Psoas muscle (tissue), 7 donors: ENCODE measurements at regions not wholly inside any gene's neighbourhood (a gene's known extent, or its start where the extent isn't known, plus 50 kb on each side); places are given as distances from the start of the nearest gene placed in this dataset.

Experiments used
- ATAC-seq, 4 donors: fragments of 200-7000 bp; cut with Tn5 transposase; one replicate each; pipeline ENCODE4 v1.9.1; 2020; ENCODE audit warnings: moderate library complexity in 3 of 4, mild to moderate bottlenecking in 2 of 4
- DNase-seq, 2 donors: peaks; one replicate each; pipeline ENCODE4 v3.0.0-alpha.2; 2020
- H3K27ac ChIP-seq: fragments of 200-600 bp; one replicate; pipeline ENCODE4 v1.8.0; 2022
- H3K27me3 ChIP-seq, 3 donors: fragments of 200-600 bp in 1 of 3; one replicate each; pipeline versions ENCODE4 v1.6.1 to v1.8.0; 2013 to 2022; ENCODE audit warnings: low read length in 2 of 3, mild to moderate bottlenecking in 2 of 3, moderate library complexity in 1 of 3; ENCODE audit not compliant: insufficient read depth in 3 of 3
- H3K36me3 ChIP-seq, 2 donors: fragments of 200-600 bp in 1 of 2; one replicate each; pipeline versions ENCODE4 v1.6.1 to v1.8.0; 2013 to 2022; ENCODE audit warnings: low read depth in 1 of 2, mild to moderate bottlenecking in 1 of 2, moderate library complexity in 1 of 2; ENCODE audit not compliant: insufficient read depth in 1 of 2
- H3K4me1 ChIP-seq: fragments of 200-600 bp; one replicate; pipeline ENCODE4 v1.8.0; 2022
- H3K4me3 ChIP-seq: fragments of 200-600 bp; one replicate; pipeline ENCODE4 v1.8.0; 2022; ENCODE audit warnings: mild to moderate bottlenecking
- H3K9me3 ChIP-seq: fragments of 200-600 bp; one replicate; pipeline ENCODE4 v1.8.0; 2022
- WGBS, 3 donors: extraction: QIAGEN DNeasy Blood & Tissue Kit; methylation state at CpG; one replicate each; pipeline versions ENCODE4 v1.1.6 to v1.1.7; 2013; 5-methylcytosine and 5-hydroxymethylcytosine counted together
- intact Hi-C, 2 donors: fragments of 100-400 bp; cut with DNase I; formaldehyde crosslinking; loops; one replicate each; pipeline versions ENCODE4 v1.11.0 to v1.14.2; 2022
- TF ChIP-seq, protein P1 (sequence below): fragments of 200-600 bp; IDR thresholded peaks from one replicate; pipeline ENCODE4 v1.8.0; 2022; ENCODE audit warnings: antibody characterized with exemption
- donor health status: healthy with polysubstance abuse.
- donor health status: DM: no; HTN: no; CAD: no; lungs with moderate emphysema.
- donor health status: Bipolar disorder and iron deficiency.
- donor health status: healthy.
- donor health status: DM: yes; HTN: yes; CAD: no.
- donor health status: DM: no; HTN: no; CAD: no.
- donor health status: DM: yes; HTN: yes; CAD: no.

DNA sequence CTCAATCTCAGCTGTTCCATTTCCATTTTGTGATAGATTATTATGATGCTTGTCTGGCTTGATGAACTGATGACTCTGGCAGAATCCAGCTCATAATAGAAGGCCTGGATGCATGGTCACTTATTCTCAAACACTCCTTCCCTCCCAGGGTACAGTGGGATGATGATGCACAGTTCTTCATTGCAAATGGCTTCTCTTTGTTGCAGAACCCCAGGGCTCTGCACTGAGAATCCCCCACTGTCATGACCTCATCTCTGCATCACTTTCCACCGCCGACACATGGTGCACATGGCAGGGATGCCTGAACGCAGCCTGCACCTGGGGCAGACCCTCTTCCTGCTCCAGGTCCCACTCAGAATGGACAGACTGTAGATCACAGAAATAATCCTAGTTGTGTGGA is 515.6 kb upstream of the NR2F2 start:
- H3K4me1 ChIP-seq = no peaks in the 10 kb centered on the region
- 91 to 93% (median 91%) methylated on average over 3 of the region's 3 CpGs for WGBS, 3 donors
- ATAC-seq = no peak
- no peaks in the 10 kb centered on the region for H3K27me3 ChIP-seq
- TF ChIP-seq, protein P1, sequence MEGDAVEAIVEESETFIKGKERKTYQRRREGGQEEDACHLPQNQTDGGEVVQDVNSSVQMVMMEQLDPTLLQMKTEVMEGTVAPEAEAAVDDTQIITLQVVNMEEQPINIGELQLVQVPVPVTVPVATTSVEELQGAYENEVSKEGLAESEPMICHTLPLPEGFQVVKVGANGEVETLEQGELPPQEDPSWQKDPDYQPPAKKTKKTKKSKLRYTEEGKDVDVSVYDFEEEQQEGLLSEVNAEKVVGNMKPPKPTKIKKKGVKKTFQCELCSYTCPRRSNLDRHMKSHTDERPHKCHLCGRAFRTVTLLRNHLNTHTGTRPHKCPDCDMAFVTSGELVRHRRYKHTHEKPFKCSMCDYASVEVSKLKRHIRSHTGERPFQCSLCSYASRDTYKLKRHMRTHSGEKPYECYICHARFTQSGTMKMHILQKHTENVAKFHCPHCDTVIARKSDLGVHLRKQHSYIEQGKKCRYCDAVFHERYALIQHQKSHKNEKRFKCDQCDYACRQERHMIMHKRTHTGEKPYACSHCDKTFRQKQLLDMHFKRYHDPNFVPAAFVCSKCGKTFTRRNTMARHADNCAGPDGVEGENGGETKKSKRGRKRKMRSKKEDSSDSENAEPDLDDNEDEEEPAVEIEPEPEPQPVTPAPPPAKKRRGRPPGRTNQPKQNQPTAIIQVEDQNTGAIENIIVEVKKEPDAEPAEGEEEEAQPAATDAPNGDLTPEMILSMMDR = no peak
- intact Hi-C loops = no loop called here
- no peak for DNase-seq
- H3K4me3 ChIP-seq = no peak overlapping the region
- no peaks in the 10 kb centered on the region for H3K9me3 ChIP-seq
- H3K27ac ChIP-seq = no peak overlapping the region
- H3K36me3 ChIP-seq = no peaks in the 10 kb centered on the region

DNA sequence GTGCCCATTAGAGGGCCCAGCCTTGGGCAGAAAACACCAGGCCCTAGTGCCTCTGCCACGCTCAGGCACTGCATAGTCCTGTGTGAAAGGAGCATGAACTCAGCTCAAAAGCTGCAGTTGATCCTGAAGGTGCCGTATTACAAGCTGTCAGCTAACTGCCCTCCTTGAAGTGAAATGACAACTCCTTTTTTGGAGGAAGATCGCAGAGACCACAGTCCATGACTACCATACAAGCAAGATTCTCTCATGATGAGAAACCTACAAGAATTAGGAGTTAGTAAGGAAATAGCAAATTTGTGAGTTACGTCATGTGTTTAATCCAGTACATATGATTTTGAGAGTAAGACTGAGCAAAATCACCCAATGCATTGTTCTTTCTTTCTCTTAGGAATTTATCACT is 513.9 kb upstream of the NR2F2 start:
- H3K36me3 ChIP-seq = no peaks in the 10 kb centered on the region
- WGBS, 3 donors = 89 to 92% (median 92%) methylated on average over 4 of the region's 4 CpGs
- TF ChIP-seq, protein P1 = no peak
- ATAC-seq (no peak), DNase-seq (no peak)
- H3K27ac ChIP-seq = no peak overlapping the region
- no peaks in the 10 kb centered on the region for H3K27me3 ChIP-seq
- intact Hi-C loops = no loop called here
- no peaks in the 10 kb centered on the region for H3K9me3 ChIP-seq
- H3K4me3 ChIP-seq = no peak overlapping the region
- no peaks in the 10 kb centered on the region for H3K4me1 ChIP-seq

DNA sequence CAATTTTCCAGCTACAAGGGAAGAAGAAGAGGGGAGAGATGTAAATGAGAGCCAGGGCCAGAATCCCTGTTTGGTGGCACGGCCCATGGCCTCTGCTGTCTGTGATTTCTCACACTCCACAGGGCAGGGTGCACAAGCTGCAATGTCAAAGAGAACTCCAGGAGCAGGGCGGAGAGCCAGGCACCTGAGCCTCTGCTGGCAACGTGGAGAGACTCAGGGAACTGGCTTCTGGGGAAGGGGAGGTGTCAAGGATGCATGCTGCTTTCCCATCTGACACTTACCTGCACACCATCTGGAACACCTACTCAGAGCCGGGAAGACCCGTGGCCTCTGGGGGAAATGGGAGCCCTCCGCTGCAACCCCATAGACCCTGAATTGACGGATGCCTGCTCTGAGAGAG is 507.5 kb upstream of the NR2F2 start:
- Histone ChIP-seq H3K36me3 (no peaks in the 10 kb centered on the region), H3K4me3 (no peak overlapping the region), H3K9me3 (no peaks in the 10 kb centered on the region), H3K27ac (no peak overlapping the region), H3K4me1 (no peaks in the 10 kb centered on the region), H3K27me3 (no peaks in the 10 kb centered on the region)
- 75 to 81% (median 81%) methylated on average over 7 of the region's 7 CpGs for WGBS, 3 donors
- intact Hi-C loops = no loop called here
- TF ChIP-seq, protein P1 = no peak
- DNase-seq (no peak), ATAC-seq (no peak)

DNA sequence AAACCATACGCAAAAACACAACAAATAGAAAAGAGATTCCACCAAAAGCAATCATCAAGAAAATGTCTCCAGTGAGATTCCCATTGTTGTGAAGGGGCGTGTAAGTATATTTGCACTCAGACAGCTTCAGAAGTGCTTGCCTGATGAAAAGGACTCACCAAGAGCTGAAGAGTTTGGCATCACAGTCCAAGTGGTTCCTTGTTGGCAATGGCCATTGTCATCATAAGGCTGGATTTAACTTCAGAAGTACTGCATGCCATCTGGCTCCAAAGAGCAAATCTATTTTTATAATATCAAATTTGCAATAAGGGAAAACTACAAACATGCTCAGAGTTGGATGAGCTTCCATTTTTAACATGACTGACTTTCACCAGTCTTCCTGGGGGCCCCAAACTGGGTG is 505.3 kb upstream of the NR2F2 start:
- no peak overlapping the region for H3K27ac ChIP-seq
- no peaks in the 10 kb centered on the region for H3K9me3 ChIP-seq
- DNase-seq = no peak
- no peaks in the 10 kb centered on the region for H3K4me1 ChIP-seq
- no peaks in the 10 kb centered on the region for H3K27me3 ChIP-seq
- no peak for ATAC-seq
- intact Hi-C loops = no loop called here
- 91 to 98% (median 92%) methylated on average over 2 of the region's 2 CpGs for WGBS, 3 donors
- TF ChIP-seq, protein P1 = no peak
- no peak overlapping the region for H3K4me3 ChIP-seq
- H3K36me3 ChIP-seq = no peaks in the 10 kb centered on the region

DNA sequence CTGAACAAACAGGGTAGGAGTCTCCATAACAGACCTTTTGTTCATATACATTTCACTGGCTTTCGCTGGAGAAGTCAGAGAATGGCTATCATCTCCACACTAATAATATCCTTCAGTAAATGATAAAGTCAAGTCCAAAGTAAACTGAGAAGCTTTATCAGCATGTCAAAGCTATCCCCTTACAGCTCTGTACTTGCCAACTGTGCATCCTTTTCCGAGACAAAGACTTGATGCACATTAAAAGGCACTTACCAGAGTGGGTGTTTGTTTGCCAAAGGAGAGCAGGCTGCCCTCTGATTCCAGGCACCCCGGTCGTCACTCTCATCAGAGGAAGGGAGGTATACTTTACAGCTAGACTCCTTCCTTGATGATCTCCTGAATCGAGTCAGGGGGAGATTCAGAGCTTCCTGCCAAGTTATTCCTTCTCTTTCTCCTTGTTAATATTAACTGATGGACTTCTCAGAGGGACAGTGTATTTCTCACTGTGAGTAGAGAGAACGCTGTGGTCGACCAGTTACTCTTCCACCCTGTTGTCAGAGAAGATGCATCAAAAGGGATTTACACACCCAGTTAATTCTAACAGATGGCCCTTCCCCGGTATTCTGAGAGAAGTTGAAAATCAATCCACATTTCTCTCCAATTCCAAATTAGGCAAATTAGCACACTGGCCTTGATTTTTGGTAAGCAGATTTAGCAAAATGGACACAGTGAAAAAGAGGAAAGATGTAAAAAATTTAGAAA is 504.7 kb upstream of the NR2F2 start:
- H3K27me3 ChIP-seq = no peaks in the 10 kb centered on the region
- TF ChIP-seq, protein P1 = no peak
- H3K4me1 ChIP-seq = no peaks in the 10 kb centered on the region
- DNase-seq (no peak), ATAC-seq (no peak)
- H3K9me3 ChIP-seq = no peaks in the 10 kb centered on the region
- 44 to 57% (median 46%) methylated on average over 8 of the region's 8 CpGs for WGBS, 3 donors
- no peaks in the 10 kb centered on the region for H3K36me3 ChIP-seq
- intact Hi-C loops = no loop called here
- no peak overlapping the region for H3K4me3 ChIP-seq
- no peak overlapping the region for H3K27ac ChIP-seq
